ENCODE measurements at regions not wholly inside any gene's neighbourhood (a gene's known extent, or its start where the extent isn't known, plus 50 kb on each side); places are given as distances from the start of the nearest gene placed in this dataset.
"Not testable (repeated sequence)": the region's sequence is repeated elsewhere in the genome, so short reads cannot be mapped to it uniquely, and the experiment has no call there.

- not testable (repeated sequence) for DNase-seq
Observed at GRCh38 chr4:3585567-3585966, 53.3 kb upstream of the LRPAP1 start.

- no peak for DNase-seq
Observed at GRCh38 chr4:3582091-3582475, 49.9 kb upstream of the LRPAP1 start.
